ENCODE measurements at regions not wholly inside any gene's neighbourhood (a gene's known extent, or its start where the extent isn't known, plus 50 kb on each side); places are given as distances from the start of the nearest gene placed in this dataset.

GRCh38 chr9:78765861-78766260, 468.9 kb downstream of the PSAT1 start:
- H3K9me3 ChIP-seq: no peaks in the 10 kb centered on the region
- H3K27me3 ChIP-seq (ENCODE audit: low read depth): no peaks in the 10 kb centered on the region
- ATAC-seq (no peak), DNase-seq (no peak)
- intact Hi-C loops (cut with DNase I): no loop called here
- H3K4me1 ChIP-seq: no peaks in the 10 kb centered on the region
- no peak overlapping the region for H3K4me3 ChIP-seq
- H3K27ac ChIP-seq: no peak overlapping the region
- no peaks in the 10 kb centered on the region for H3K36me3 ChIP-seq
- TF ChIP-seq CTCF (IDR thresholded peaks at IDR 0.05): no peak

GRCh38 chr9:78767490-78767889, 470.6 kb downstream of the PSAT1 start:
- Histone ChIP-seq H3K9me3 (no peaks in the 10 kb centered on the region), H3K27ac (no peak overlapping the region), H3K27me3 (ENCODE audit: low read depth) (no peaks in the 10 kb centered on the region), H3K4me3 (no peak overlapping the region), H3K36me3 (no peaks in the 10 kb centered on the region), H3K4me1 (no peaks in the 10 kb centered on the region)
- TF ChIP-seq CTCF (IDR thresholded peaks at IDR 0.05): no peak
- intact Hi-C loops (cut with DNase I): no loop called here
- no peak for ATAC-seq
- DNase-seq: no peak

- intact Hi-C loops (cut with DNase I): no loop called here
- no peak overlapping the region for H3K4me3 ChIP-seq
- no peaks in the 10 kb centered on the region for H3K9me3 ChIP-seq
- no peak overlapping the region for H3K27ac ChIP-seq
- no peak for TF ChIP-seq CTCF (IDR thresholded peaks at IDR 0.05)
- H3K4me1 ChIP-seq: no peaks in the 10 kb centered on the region
- no peaks in the 10 kb centered on the region for H3K36me3 ChIP-seq
- no peaks in the 10 kb centered on the region for H3K27me3 ChIP-seq (ENCODE audit: low read depth)
- ATAC-seq (no peak), DNase-seq (no peak)
Observed at GRCh38 chr9:78769690-78770089, 472.8 kb downstream of the PSAT1 start.

- DNase-seq (no peak), ATAC-seq (no peak)
- Histone ChIP-seq H3K4me1 (no peaks in the 10 kb centered on the region), H3K4me3 (no peak overlapping the region), H3K9me3 (no peaks in the 10 kb centered on the region), H3K27me3 (ENCODE audit: low read depth) (no peaks in the 10 kb centered on the region), H3K36me3 (no peaks in the 10 kb centered on the region), H3K27ac (no peak overlapping the region)
- intact Hi-C loops (cut with DNase I): no loop called here
- no peak for TF ChIP-seq CTCF (IDR thresholded peaks at IDR 0.05)
Observed at GRCh38 chr9:78775211-78775610, 478.3 kb downstream of the PSAT1 start.

- no peak overlapping the region for H3K4me3 ChIP-seq
- no peak overlapping the region for H3K27ac ChIP-seq
- intact Hi-C loops (cut with DNase I): no loop called here
- no peaks in the 10 kb centered on the region for H3K27me3 ChIP-seq (ENCODE audit: low read depth)
- no peaks in the 10 kb centered on the region for H3K9me3 ChIP-seq
- no peak for TF ChIP-seq CTCF (IDR thresholded peaks at IDR 0.05)
- H3K4me1 ChIP-seq: no peaks in the 10 kb centered on the region
- DNase-seq (no peak), ATAC-seq (no peak)
- no peaks in the 10 kb centered on the region for H3K36me3 ChIP-seq
Observed at GRCh38 chr9:78775696-78776295, 478.9 kb downstream of the PSAT1 start.

GRCh38 chr9:78777747-78778146, 480.8 kb downstream of the PSAT1 start:
- no peak overlapping the region for H3K4me3 ChIP-seq
- ATAC-seq (no peak), DNase-seq (no peak)
- H3K27me3 ChIP-seq (ENCODE audit: low read depth): no peaks in the 10 kb centered on the region
- H3K27ac ChIP-seq: no peak overlapping the region
- H3K36me3 ChIP-seq: no peaks in the 10 kb centered on the region
- intact Hi-C loops (cut with DNase I): no loop called here
- H3K9me3 ChIP-seq: no peaks in the 10 kb centered on the region
- no peak for TF ChIP-seq CTCF (IDR thresholded peaks at IDR 0.05)
- no peaks in the 10 kb centered on the region for H3K4me1 ChIP-seq

Data from lower lobe of right lung (tissue), 2 donors.